ENCODE measurements at regions not wholly inside any gene's neighbourhood (a gene's known extent, or its start where the extent isn't known, plus 50 kb on each side); places are given as distances from the start of the nearest gene placed in this dataset.
A peak's percentile ranks its signal among the peaks of the same experiment; 100 is the strongest.

- POLR2A ChIA-PET (ENCODE audit: low non-redundant PET): no interaction called here
- intact Hi-C loops (cut with micrococcal nuclease; ENCODE audit: unreplicated experiment): no loop called here
- H3K27ac ChIP-seq (ENCODE audit: low read depth, low read length, poor library complexity, severe bottlenecking): no peak overlapping the region
- no peaks in the 10 kb centered on the region for H3K36me3 ChIP-seq (ENCODE audit: insufficient read depth, low read length, poor library complexity, severe bottlenecking)
- BruUV-seq (replicated peaks): no TSS peak
- no peaks in the 10 kb centered on the region for H3K27me3 ChIP-seq (replicated peaks; ENCODE audit: insufficient read depth, low read depth, low read length, poor library complexity)
- CTCF ChIA-PET: no interaction called here
- H3K4me3 ChIP-seq (ENCODE audit: low read depth, low read length, poor library complexity, severe bottlenecking): no peak overlapping the region
- H3K9me3 ChIP-seq (ENCODE audit: low read depth, low read length, poor library complexity, severe bottlenecking): no peaks in the 10 kb centered on the region
- no peak for DNase-seq (ENCODE audit: low spot score)
- H3K4me1 ChIP-seq (ENCODE audit: insufficient read depth, low read length, poor library complexity, severe bottlenecking): no peaks in the 10 kb centered on the region
- TF ChIP-seq EZH2 (IDR thresholded peaks at IDR 0.05; ENCODE audit: borderline replicate concordance, low read depth, low read length, poor library complexity, severe bottlenecking): no peak
- 0 out of 2 replicates have a peak, but pooled peaks have one; percentile 3 for TF ChIP-seq CTCF (conservative IDR thresholded peaks at IDR 0.05; ENCODE audit: low read depth, low read length)
Observed at GRCh38 chr11:86749821-86750401, 50.4 kb upstream of the PRSS23 start.

- no TSS peak for BruUV-seq (replicated peaks)
- H3K4me1 ChIP-seq (ENCODE audit: insufficient read depth, low read length, poor library complexity, severe bottlenecking): no peaks in the 10 kb centered on the region
- no peaks in the 10 kb centered on the region for H3K9me3 ChIP-seq (ENCODE audit: low read depth, low read length, poor library complexity, severe bottlenecking)
- H3K27me3 ChIP-seq (replicated peaks; ENCODE audit: insufficient read depth, low read depth, low read length, poor library complexity): no peaks in the 10 kb centered on the region
- H3K27ac ChIP-seq (ENCODE audit: low read depth, low read length, poor library complexity, severe bottlenecking): no peak overlapping the region
- ChIA-PET CTCF (no interaction called here), POLR2A (ENCODE audit: low non-redundant PET) (no interaction called here)
- peak; percentile 35 for DNase-seq (ENCODE audit: low spot score)
- TF ChIP-seq CTCF (conservative IDR thresholded peaks at IDR 0.05; ENCODE audit: low read depth, low read length) (peak; percentile 43), EZH2 (IDR thresholded peaks at IDR 0.05; ENCODE audit: borderline replicate concordance, low read depth, low read length, poor library complexity, severe bottlenecking) (no peak)
- intact Hi-C loops (cut with micrococcal nuclease; ENCODE audit: unreplicated experiment): no loop called here
- H3K4me3 ChIP-seq (ENCODE audit: low read depth, low read length, poor library complexity, severe bottlenecking): no peak overlapping the region
- H3K36me3 ChIP-seq (ENCODE audit: insufficient read depth, low read length, poor library complexity, severe bottlenecking): no peaks in the 10 kb centered on the region
Observed at GRCh38 chr11:86749376-86749775, 51.0 kb upstream of the PRSS23 start.

DNA sequence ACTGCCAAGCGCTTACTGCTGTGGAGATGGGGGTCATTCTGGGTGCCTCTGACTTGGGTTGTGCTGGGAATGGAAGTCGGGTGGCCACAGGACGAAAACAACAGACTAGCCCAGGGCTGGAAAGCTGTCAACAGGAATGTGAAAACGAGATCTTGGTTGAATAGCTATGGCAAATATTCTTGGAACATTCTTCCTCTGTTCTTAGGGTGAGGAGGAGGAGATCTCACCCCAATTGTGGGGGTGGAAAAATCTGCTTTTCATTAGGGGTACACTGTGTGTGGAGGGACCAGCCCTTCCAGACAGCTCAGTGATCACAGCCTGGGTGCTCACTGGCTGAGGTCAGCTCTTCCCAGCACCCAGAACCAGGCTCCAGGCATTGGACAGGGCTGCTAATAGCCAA is 52.0 kb upstream of the PRSS23 start:
- no peaks in the 10 kb centered on the region for H3K36me3 ChIP-seq (ENCODE audit: insufficient read depth, low read length, poor library complexity, severe bottlenecking)
- peaks cover 5% of the 10 kb centered on the region for H3K4me1 ChIP-seq (ENCODE audit: insufficient read depth, low read length, poor library complexity, severe bottlenecking)
- intact Hi-C loops (cut with micrococcal nuclease; ENCODE audit: unreplicated experiment): no loop called here
- H3K27ac ChIP-seq (ENCODE audit: low read depth, low read length, poor library complexity, severe bottlenecking): no peak overlapping the region
- H3K9me3 ChIP-seq (ENCODE audit: low read depth, low read length, poor library complexity, severe bottlenecking): no peaks in the 10 kb centered on the region
- no TSS peak for BruUV-seq (replicated peaks)
- no peak overlapping the region for H3K4me3 ChIP-seq (ENCODE audit: low read depth, low read length, poor library complexity, severe bottlenecking)
- DNase-seq (ENCODE audit: low spot score): no peak
- CTCF ChIA-PET: no interaction called here
- no peak for TF ChIP-seq CTCF (conservative IDR thresholded peaks at IDR 0.05; ENCODE audit: low read depth, low read length)
- TF ChIP-seq EZH2 (IDR thresholded peaks at IDR 0.05; ENCODE audit: borderline replicate concordance, low read depth, low read length, poor library complexity, severe bottlenecking): no peak
- no peaks in the 10 kb centered on the region for H3K27me3 ChIP-seq (replicated peaks; ENCODE audit: insufficient read depth, low read depth, low read length, poor library complexity)
- POLR2A ChIA-PET (ENCODE audit: low non-redundant PET): interaction anchor here (0.5 to 1.0 kb wide), 2 partner anchors 386 to 1619 kb away, joined by 3 to 6 read pairs; no protein-coding TSS in a partner anchor

Data from A673 (cell line).